Ovary (tissue), 7 donors: ENCODE measurements at regions not wholly inside any gene's neighbourhood (a gene's known extent, or its start where the extent isn't known, plus 50 kb on each side); places are given as distances from the start of the nearest gene placed in this dataset.
"Not testable (repeated sequence)": the region's sequence is repeated elsewhere in the genome, so short reads cannot be mapped to it uniquely, and the experiment has no call there.

Source experiments
- DNase-seq, 5 donors: peaks; one replicate each; pipeline ENCODE4 v3.0.0-alpha.2; 2019 to 2020
- H3K27ac ChIP-seq, 2 donors: fragments of 200-600 bp; one replicate each; pipeline versions ENCODE4 v1.5.1 to v1.8.0; 2019 to 2022
- H3K27me3 ChIP-seq: fragments of 200-600 bp; one replicate; pipeline ENCODE4 v1.8.0; 2022
- H3K36me3 ChIP-seq: fragments of 200-600 bp; sonication (generic); one replicate; pipeline ENCODE4 v1.5.1; 2019
- H3K4me1 ChIP-seq: one replicate; pipeline ENCODE4 v1.8.1; 2013; ENCODE audit warnings: mild to moderate bottlenecking, moderate library complexity; ENCODE audit not compliant: insufficient read depth
- H3K4me3 ChIP-seq: fragments of 200-600 bp; sonication (generic); one replicate; pipeline ENCODE4 v1.5.1; 2017
- H3K9me3 ChIP-seq, 2 donors: fragments of 200-600 bp in 1 of 2; sonication (generic) in 1 of 2; one replicate each; pipeline versions ENCODE4 v1.5.1 to v1.8.1; 2013 to 2019; ENCODE audit warnings: mild to moderate bottlenecking in 1 of 2, moderate library complexity in 1 of 2
- CTCF ChIP-seq, 3 donors: fragments of 450-650 bp in 2 of 3; fragments of 200-600 bp in 1 of 3; IDR thresholded peaks; one replicate each; pipeline versions ENCODE4 v1.5.1 to v1.8.0; 2016 to 2022; ENCODE audit warnings: antibody characterized with exemption in 3 of 3, mild to moderate bottlenecking in 1 of 3
- EP300 ChIP-seq: sonication (generic); formaldehyde crosslinking; IDR thresholded peaks from one replicate; pipeline ENCODE4 v1.6.1; 2017; ENCODE audit warnings: antibody characterized with exemption
- POLR2A ChIP-seq: fragments of 450-650 bp; IDR thresholded peaks from one replicate; pipeline ENCODE4 v1.6.1; 2017; ENCODE audit warnings: antibody characterized with exemption, mild to moderate bottlenecking, moderate library complexity
- WGBS, 3 donors: extraction: QIAGEN DNeasy Blood & Tissue Kit in 1 of 3; methylation state at CpG; one replicate each; pipeline versions ENCODE4 v1.1.5 to v1.1.7; 2013 to 2017; 5-methylcytosine and 5-hydroxymethylcytosine counted together
- intact Hi-C, 4 donors: fragments of 100-400 bp; cut with DNase I; formaldehyde crosslinking; loops; one replicate each; pipeline versions ENCODE4 v1.11.0 to v1.15.1; 2022 to 2023
- donor health status: DM: no; HTN: no; CAD: no; lungs with moderate emphysema.
- donor health status: DM: no; HTN: no; CAD: no.
- donor health status: Bipolar disorder and iron deficiency.
- donor health status: DM: no; HTN: no; CAD: no.
- donor health status: DM: yes; HTN: yes; CAD: no.

DNA sequence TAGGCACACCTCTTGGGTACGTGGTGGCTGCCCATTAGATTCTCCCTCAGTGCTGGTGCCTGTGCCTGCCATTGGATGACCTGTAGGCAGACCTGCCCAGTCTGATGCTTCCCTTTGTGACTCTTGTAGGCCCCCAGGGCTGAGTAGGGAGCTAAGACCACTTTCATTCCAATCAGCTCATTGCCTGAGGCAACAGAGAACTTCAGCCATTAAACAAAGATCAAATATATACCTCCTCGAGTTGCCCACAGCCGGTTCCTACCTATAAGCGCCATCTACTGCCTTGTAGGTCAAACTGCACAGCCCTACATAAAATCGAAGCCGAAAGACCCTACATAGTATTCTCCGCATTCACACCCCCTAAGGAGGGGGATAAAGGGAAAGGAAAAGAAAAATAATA lies 184.6 kb downstream of the ETAA1 start:
- H3K27ac ChIP-seq, result no peak overlapping the region
- no peaks in the 10 kb centered on the region for H3K36me3 ChIP-seq
- intact Hi-C loops, result no loop called here
- H3K4me1 ChIP-seq, result no peaks in the 10 kb centered on the region
- H3K27me3 ChIP-seq, result no peaks in the 10 kb centered on the region
- TF ChIP-seq CTCF (IDR thresholded peaks at IDR 0.05) (no peak), EP300 (no peak), POLR2A (no peak)
- no peak for DNase-seq
- WGBS, 3 donors, result 66 to 72% (median 71%) methylated on average over 7 of the region's 7 CpGs
- no peak overlapping the region for H3K4me3 ChIP-seq
- peaks cover 0 to 3% of the 10 kb centered on the region in 2 donors for H3K9me3 ChIP-seq

DNA sequence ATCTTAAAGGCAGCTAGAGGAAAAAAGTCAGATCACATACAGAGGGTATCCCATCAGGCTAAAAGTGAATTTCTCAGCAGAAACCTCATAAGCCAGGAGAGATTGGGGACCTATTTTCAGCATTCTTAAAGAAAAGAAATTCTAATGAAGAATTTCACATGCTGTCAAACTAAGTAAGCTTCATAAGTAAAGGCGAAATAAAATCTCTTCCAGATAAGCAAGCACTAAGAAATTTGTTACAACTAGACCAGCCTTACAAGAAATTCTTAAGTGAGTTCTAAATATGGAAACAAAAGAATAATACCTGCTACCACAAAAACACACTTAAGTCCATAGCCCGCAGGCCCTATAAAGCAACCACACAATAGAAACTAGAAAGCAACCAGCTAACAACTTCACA lies 186.1 kb downstream of the ETAA1 start:
- H3K36me3 ChIP-seq, result no peaks in the 10 kb centered on the region
- H3K27me3 ChIP-seq, result no peaks in the 10 kb centered on the region
- H3K4me3 ChIP-seq, result no peak overlapping the region
- TF ChIP-seq EP300 (no peak), POLR2A (no peak)
- WGBS, 3 donors, result 94 to 98% (median 97%) methylated on average over 2 of the region's 2 CpGs
- H3K27ac ChIP-seq, result no peak overlapping the region
- H3K4me1 ChIP-seq, result no peaks in the 10 kb centered on the region
- intact Hi-C loops, result no loop called here
- H3K9me3 ChIP-seq, result peaks cover 0 to 3% of the 10 kb centered on the region in 2 donors
- no peak for DNase-seq

DNA sequence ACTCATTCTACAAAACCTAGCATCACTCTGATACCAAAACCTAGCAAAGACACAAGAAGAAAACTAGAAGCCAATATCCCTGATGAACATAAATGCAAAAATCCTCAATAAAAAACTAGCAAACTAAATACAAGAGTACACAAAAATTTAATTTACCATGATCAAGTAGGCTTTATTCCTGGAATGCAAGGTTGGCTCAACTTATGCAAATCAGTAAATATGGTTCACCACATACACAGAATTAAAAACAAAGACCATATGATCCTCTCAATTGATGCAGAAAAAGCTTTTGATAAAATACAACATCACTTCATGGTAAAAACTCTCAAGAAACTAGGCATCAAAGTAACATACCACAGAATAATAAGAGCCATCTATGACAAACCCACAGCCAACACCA lies 188.3 kb downstream of the ETAA1 start:
- Histone ChIP-seq H3K27ac (no peak overlapping the region), H3K9me3 (peaks cover 0 to 3% of the 10 kb centered on the region in 2 donors), H3K27me3 (no peaks in the 10 kb centered on the region), H3K4me3 (no peak overlapping the region), H3K4me1 (no peaks in the 10 kb centered on the region), H3K36me3 (no peaks in the 10 kb centered on the region)
- DNase-seq, result no peak
- TF ChIP-seq POLR2A, result no peak
- no peak for TF ChIP-seq EP300
- TF ChIP-seq CTCF (IDR thresholded peaks at IDR 0.05), result no peak
- intact Hi-C loops, result no loop called here

DNA sequence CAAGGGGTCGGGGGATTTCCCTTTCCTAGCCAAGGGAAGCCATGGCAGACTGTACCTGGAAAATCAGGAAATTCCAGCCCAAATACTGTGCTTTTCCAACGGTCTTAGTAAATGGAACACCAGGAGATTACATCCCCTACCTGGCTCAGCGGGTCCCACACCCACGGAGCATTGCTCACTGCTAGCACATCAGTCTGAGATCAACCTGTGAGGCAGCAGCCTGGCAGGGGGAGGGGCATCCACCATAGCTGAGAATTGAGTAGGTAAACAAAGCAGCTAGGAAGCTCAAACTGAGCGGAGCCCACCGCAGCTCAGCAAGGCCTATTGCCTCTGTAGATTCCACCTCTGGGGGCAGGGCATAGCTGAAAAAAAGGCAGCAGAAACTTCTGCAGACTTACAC lies 192.0 kb downstream of the ETAA1 start:
- WGBS, 3 donors, result 83 to 85% (median 84%) methylated on average over 6 of the region's 6 CpGs
- DNase-seq, H3K4me3 ChIP-seq, H3K27ac ChIP-seq, H3K36me3 ChIP-seq, H3K9me3 ChIP-seq, H3K27me3 ChIP-seq, intact Hi-C loops, H3K4me1 ChIP-seq: not testable (repeated sequence)

- H3K27ac ChIP-seq, H3K36me3 ChIP-seq, H3K27me3 ChIP-seq, H3K4me1 ChIP-seq, H3K9me3 ChIP-seq, H3K4me3 ChIP-seq, intact Hi-C loops, DNase-seq: not testable (repeated sequence)
Measured at GRCh38 chr2:67594522-67594921, 197.4 kb downstream of the ETAA1 start.

GRCh38 chr2:67596871-67597270 lies 199.7 kb downstream of the ETAA1 start:
- TF ChIP-seq CTCF (IDR thresholded peaks at IDR 0.05) (no peak), POLR2A (no peak), EP300 (no peak)
- Histone ChIP-seq H3K4me3 (no peak overlapping the region), H3K36me3 (no peaks in the 10 kb centered on the region), H3K27me3 (no peaks in the 10 kb centered on the region), H3K27ac (no peak overlapping the region), H3K4me1 (no peaks in the 10 kb centered on the region), H3K9me3 (no peaks in the 10 kb centered on the region)
- no peak for DNase-seq
- intact Hi-C loops, result no loop called here
